Right lobe of liver (tissue), 6 donors: ENCODE measurements at regions not wholly inside any gene's neighbourhood (a gene's known extent, or its start where the extent isn't known, plus 50 kb on each side); places are given as distances from the start of the nearest gene placed in this dataset.
A peak's percentile ranks its signal among the peaks of the same experiment; 100 is the strongest.

Source experiments
- ATAC-seq, 4 donors: fragments of 200-7000 bp; cut with Tn5 transposase; one replicate each; pipeline ENCODE4 v1.9.1; 2020; ENCODE audit warnings: mild to moderate bottlenecking in 4 of 4, moderate library complexity in 4 of 4
- DNase-seq, 3 donors: peaks; one replicate each; pipeline ENCODE4 v3.0.0-alpha.2; 2020
- H3K27ac ChIP-seq, 3 donors: fragments of 200-600 bp; one replicate each; pipeline ENCODE4 v1.8.0; 2022
- H3K27me3 ChIP-seq, 2 donors: fragments of 200-600 bp; one replicate each; pipeline ENCODE4 v1.8.0; 2022
- H3K36me3 ChIP-seq, 4 donors: fragments of 200-600 bp; sonication (generic) in 1 of 4; one replicate each; pipeline versions ENCODE4 v1.5.1 to v1.8.0; 2017 to 2022; ENCODE audit warnings: control low read depth in 1 of 4
- H3K4me1 ChIP-seq, 4 donors: fragments of 200-600 bp; sonication (generic) in 1 of 4; one replicate each; pipeline versions ENCODE4 v1.5.1 to v1.8.0; 2017 to 2022; ENCODE audit warnings: control low read depth in 1 of 4
- H3K4me3 ChIP-seq, 3 donors: fragments of 200-600 bp; one replicate each; pipeline ENCODE4 v1.8.0; 2022
- H3K9me3 ChIP-seq, 4 donors: fragments of 200-600 bp; sonication (generic) in 1 of 4; one replicate each; pipeline versions ENCODE4 v1.5.1 to v1.8.0; 2017 to 2022; ENCODE audit warnings: control low read depth in 1 of 4
- CTCF ChIP-seq, 4 donors: fragments of 200-600 bp in 3 of 4; fragments of 450-650 bp in 1 of 4; IDR thresholded peaks; one replicate each; pipeline versions ENCODE4 v1.5.1 to v1.8.0; 2016 to 2022; ENCODE audit warnings: antibody characterized with exemption in 4 of 4, mild to moderate bottlenecking in 2 of 4
- POLR2A ChIP-seq: fragments of 450-650 bp; IDR thresholded peaks from one replicate; pipeline ENCODE4 v1.6.1; 2017; ENCODE audit warnings: antibody characterized with exemption, mild to moderate bottlenecking
- WGBS: methylation state at CpG from one replicate; pipeline ENCODE4 v1.1.6; 2018; ENCODE audit warnings: low coverage, low lambda C conversion rate; ENCODE audit not compliant: insufficient coverage; ENCODE audit errors: missing lambda C conversion rate; 5-methylcytosine and 5-hydroxymethylcytosine counted together
- intact Hi-C, 2 donors: fragments of 100-400 bp; cut with DNase I; formaldehyde crosslinking; loops; one replicate each; pipeline versions ENCODE4 v1.11.2 to v1.14.1; 2022
- donor health status: DM: no; HTN: yes; CAD: no.
- donor health status: DM: no; HTN: no; CAD: no.
- donor health status: DM: no; HTN: no; CAD: no.
- donor health status: DM: no; HTN: yes; CAD: no.
- donor health status: DM: no; HTN: yes; CAD: no.

- H3K9me3 ChIP-seq, result no peaks in the 10 kb centered on the region
- intact Hi-C loops, result no loop called here
- no peak overlapping the region for H3K27ac ChIP-seq
- no peak for DNase-seq
- H3K4me1 ChIP-seq, result peaks cover 0 to 24% (median 0%) of the 10 kb centered on the region in 4 donors
- no peak for TF ChIP-seq CTCF (IDR thresholded peaks at IDR 0.05)
- TF ChIP-seq POLR2A, result no peak
- H3K27me3 ChIP-seq, result no peaks in the 10 kb centered on the region
- no peaks in the 10 kb centered on the region for H3K36me3 ChIP-seq
- 7% methylated on average over 3 of the region's 3 CpGs for WGBS
- peak in 2 of 4 donors; percentile 22 to 71 for ATAC-seq
- H3K4me3 ChIP-seq, result no peak overlapping the region
Observed at GRCh38 chr4:155009288-155009687, 199.1 kb upstream of the NPY2R start.

GRCh38 chr4:155010376-155010775 is 198.1 kb upstream of the NPY2R start:
- Histone ChIP-seq H3K36me3 (no peaks in the 10 kb centered on the region), H3K4me3 (no peak overlapping the region), H3K27ac (no peak overlapping the region), H3K9me3 (no peaks in the 10 kb centered on the region), H3K4me1 (peaks cover 0 to 24% (median 0%) of the 10 kb centered on the region in 4 donors), H3K27me3 (no peaks in the 10 kb centered on the region)
- ATAC-seq (no peak), DNase-seq (no peak)
- TF ChIP-seq CTCF (IDR thresholded peaks at IDR 0.05), result no peak
- no peak for TF ChIP-seq POLR2A
- intact Hi-C loops, result no loop called here
- 82% methylated on average over 6 of the region's 7 CpGs for WGBS

GRCh38 chr4:155011163-155011780 is 197.2 kb upstream of the NPY2R start:
- peak in 2 of 3 donors; percentile 53 to 75 for DNase-seq
- ATAC-seq, result peak; percentile 92 to 94 (median 92)
- TF ChIP-seq CTCF (IDR thresholded peaks at IDR 0.05) (no peak), POLR2A (no peak)
- no peaks in the 10 kb centered on the region for H3K36me3 ChIP-seq
- H3K4me1 ChIP-seq, result peaks cover 0 to 24% (median 0%) of the 10 kb centered on the region in 4 donors
- 22% methylated on average over 4 of the region's 4 CpGs for WGBS
- H3K9me3 ChIP-seq, result no peaks in the 10 kb centered on the region
- H3K4me3 ChIP-seq, result no peak overlapping the region
- peak overlapping the region in 2 of 3 donors; percentile 14 to 31 for H3K27ac ChIP-seq
- no peaks in the 10 kb centered on the region for H3K27me3 ChIP-seq
- intact Hi-C loops, result no loop called here

GRCh38 chr4:155012469-155012868 is 196.0 kb upstream of the NPY2R start:
- ATAC-seq (no peak), DNase-seq (no peak)
- intact Hi-C loops, result no loop called here
- Histone ChIP-seq H3K27me3 (no peaks in the 10 kb centered on the region), H3K36me3 (no peaks in the 10 kb centered on the region), H3K27ac (no peak overlapping the region), H3K4me3 (no peak overlapping the region), H3K4me1 (peaks cover 0 to 21% (median 0%) of the 10 kb centered on the region in 4 donors), H3K9me3 (no peaks in the 10 kb centered on the region)
- TF ChIP-seq POLR2A, result no peak
- no peak for TF ChIP-seq CTCF (IDR thresholded peaks at IDR 0.05)
- WGBS, result 73% methylated on average over 1 of the region's 1 CpG

- DNase-seq (no peak), ATAC-seq (no peak)
- TF ChIP-seq POLR2A (no peak), CTCF (IDR thresholded peaks at IDR 0.05) (no peak)
- Histone ChIP-seq H3K4me3 (no peak overlapping the region), H3K27ac (no peak overlapping the region), H3K9me3 (no peaks in the 10 kb centered on the region), H3K4me1 (no peaks in the 10 kb centered on the region), H3K36me3 (no peaks in the 10 kb centered on the region), H3K27me3 (no peaks in the 10 kb centered on the region)
- intact Hi-C loops, result no loop called here
Observed at GRCh38 chr4:155017426-155017825, 191.0 kb upstream of the NPY2R start.
